GM12874 (cell line): ENCODE measurements at regions not wholly inside any gene's neighbourhood (a gene's known extent, or its start where the extent isn't known, plus 50 kb on each side); places are given as distances from the start of the nearest gene placed in this dataset.

ENCODE experiments used
- TF ChIP-seq, protein P1 (sequence below): IDR thresholded peaks from 2 replicates; pipeline ENCODE4 v1.5.1; 2011; ENCODE audit warnings: low read depth, mild to moderate bottlenecking, control low read depth, low read length, moderate library complexity; ENCODE audit not compliant: insufficient read depth

DNA sequence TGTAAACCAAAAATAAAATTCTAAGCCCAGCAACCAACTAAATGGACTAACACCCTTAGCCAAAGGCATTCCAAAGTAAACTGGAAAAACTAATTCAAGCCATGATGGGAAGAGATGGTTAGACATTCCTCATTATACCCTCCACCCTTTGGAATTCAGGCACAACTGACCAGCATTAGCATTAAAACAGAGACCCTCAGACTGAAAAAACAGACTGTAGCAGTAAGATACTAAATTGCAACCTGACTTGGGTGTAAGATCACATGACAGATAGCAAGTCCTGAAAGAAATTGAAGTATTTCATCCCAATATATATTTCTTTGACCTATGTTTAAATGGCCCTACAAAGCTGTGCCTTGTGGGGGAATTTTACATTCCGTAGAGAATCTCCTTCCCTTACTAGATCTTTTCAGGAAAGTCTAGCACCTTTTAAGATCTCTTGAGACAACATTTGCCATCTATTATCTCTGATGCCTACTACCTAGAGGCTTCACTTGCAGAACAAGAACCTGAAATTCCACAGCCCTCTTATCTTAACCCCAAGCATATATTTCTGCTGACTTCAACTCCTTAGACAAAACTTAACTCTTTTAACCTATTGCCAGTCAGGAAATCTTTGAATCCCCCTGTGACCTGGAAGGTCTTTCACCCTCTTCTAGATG is 750.2 kb upstream of the IGFBP3 start:
- TF ChIP-seq, protein P1, sequence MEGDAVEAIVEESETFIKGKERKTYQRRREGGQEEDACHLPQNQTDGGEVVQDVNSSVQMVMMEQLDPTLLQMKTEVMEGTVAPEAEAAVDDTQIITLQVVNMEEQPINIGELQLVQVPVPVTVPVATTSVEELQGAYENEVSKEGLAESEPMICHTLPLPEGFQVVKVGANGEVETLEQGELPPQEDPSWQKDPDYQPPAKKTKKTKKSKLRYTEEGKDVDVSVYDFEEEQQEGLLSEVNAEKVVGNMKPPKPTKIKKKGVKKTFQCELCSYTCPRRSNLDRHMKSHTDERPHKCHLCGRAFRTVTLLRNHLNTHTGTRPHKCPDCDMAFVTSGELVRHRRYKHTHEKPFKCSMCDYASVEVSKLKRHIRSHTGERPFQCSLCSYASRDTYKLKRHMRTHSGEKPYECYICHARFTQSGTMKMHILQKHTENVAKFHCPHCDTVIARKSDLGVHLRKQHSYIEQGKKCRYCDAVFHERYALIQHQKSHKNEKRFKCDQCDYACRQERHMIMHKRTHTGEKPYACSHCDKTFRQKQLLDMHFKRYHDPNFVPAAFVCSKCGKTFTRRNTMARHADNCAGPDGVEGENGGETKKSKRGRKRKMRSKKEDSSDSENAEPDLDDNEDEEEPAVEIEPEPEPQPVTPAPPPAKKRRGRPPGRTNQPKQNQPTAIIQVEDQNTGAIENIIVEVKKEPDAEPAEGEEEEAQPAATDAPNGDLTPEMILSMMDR, result no peak

DNA sequence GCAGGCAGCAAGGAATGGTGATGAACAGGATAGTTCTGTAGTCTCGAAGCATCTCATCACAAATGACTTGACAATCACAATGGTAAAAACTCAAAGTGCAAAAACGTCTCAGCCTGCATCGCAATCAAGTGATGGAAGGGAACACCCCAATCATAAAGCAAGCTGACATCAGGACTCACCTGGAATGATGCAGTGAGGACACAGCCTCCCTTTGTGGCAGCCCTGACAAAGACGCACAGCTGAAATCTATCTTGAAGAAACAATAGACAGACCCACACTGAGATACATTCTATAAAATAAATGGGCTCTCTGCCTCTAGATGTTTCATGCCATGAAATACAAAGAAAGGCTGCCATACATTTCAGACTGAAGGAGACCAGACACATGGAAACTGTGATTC is 748.0 kb upstream of the IGFBP3 start:
- TF ChIP-seq, protein P1, result no peak

DNA sequence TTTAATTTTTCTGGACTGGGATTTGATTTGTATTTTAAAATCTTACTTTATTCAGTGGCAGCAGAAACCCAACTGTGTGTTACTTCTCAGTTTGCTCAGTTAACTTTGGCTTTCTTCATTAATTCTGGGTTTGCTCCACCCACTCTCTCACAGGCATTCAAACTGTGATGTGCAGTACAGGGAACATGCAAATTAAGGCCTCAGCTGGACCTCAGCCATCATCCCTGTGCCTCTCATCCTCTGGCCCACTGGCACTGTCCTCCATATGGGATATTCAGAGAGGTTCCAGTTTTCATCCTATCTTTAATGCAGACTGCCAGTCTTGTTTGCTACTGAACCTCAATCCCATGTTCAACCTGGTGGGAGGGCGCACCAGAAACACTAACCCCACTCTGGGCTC is 743.4 kb upstream of the IGFBP3 start:
- TF ChIP-seq, protein P1, result no peak

DNA sequence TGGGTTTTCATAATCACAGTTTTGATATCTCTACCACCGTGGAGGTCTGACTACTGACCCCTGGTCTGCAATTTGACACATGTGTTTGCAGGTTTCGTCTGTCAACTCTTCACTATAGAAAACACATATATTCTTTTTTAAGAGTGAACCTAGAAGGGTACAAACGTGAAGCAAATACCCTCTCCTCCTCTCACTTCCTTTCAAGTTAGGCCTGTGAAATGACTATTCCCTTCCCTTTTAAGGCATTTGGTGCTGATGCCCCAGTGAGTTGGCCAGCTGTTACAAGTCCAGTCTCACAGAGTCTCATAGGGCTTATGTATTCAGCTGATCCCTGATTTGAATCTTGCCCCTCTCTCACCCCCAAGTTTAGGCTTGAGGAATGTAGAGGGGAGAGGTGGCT is 742.0 kb upstream of the IGFBP3 start:
- TF ChIP-seq, protein P1, result no peak

DNA sequence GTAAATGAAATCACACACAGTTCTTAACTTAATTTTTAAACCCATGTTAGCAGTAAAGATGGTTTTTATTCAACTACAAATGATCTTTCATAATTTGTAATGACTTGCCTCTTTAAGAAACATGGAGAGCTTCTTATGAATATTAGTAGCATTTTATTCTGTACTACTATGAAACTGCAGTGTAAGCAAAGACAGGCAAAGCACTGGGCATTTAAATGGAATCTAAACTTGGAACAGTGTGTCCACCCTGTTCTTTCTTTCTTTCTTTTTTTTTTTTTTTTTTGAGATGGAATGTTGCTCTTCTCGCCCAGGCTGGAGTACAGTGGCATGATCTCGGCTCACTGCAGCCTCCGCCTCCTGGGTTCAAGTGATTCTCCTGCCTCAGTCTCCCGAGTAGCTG is 740.4 kb upstream of the IGFBP3 start:
- TF ChIP-seq, protein P1, result no peak

DNA sequence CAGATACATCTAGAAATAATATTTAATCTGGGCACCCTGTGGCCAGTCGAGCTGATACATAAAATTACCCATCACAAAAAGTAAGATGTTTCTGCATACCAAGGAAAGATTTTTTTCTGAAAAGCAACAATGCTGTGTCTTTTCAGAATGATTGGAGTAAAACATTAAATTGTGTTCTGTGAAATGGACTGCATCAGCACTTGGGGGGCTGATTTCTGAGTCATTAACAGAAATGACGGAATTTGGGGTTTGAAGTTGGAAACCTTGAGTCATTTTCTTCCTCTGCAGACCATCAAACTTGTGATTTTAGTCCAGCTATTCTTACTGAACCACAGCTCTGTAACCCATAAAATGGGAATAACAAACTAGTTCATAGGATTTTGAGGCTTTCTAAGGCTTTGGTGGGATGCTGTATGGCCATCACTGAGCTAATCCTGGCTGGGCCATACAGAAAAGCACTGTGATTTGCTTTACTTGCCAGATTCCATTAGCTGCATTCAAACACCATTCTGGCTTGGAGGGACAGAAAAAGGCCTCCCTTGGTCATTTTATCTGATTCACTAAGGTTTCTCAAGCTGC is 739.4 kb upstream of the IGFBP3 start:
- TF ChIP-seq, protein P1, result no peak

DNA sequence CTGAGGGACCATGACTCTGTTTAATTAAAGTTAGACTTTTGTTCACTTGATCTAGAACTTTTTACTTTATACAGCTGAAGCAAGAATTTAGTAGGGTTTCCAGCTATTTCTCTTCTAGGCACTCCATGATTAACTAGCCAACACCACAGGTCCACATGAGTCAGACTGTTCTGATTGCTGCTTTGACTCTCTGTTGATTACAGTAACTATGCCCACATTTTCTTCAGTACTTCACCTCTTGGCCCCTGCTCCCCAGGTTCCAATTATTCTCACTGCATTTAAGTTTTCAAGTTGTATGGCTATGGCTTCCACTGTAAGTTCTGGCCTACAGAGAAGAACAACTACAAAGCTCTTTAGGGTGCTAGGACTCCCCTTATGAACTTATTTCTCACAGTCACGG is 737.2 kb upstream of the IGFBP3 start:
- TF ChIP-seq, protein P1, result no peak
